Epithelial cell of proximal tubule (primary cell): ENCODE measurements at regions not wholly inside any gene's neighbourhood (a gene's known extent, or its start where the extent isn't known, plus 50 kb on each side); places are given as distances from the start of the nearest gene placed in this dataset.

ENCODE experiments used
- DNase-seq: peaks from one replicate; pipeline ENCODE4 v3.0.0-alpha.2; 2011; ENCODE audit warnings: low read depth
- H3K4me3 ChIP-seq: 2 replicates; pipeline ENCODE4 v1.5.1; 2011; ENCODE audit warnings: low read depth, mild to moderate bottlenecking, low read length
- TF ChIP-seq, protein P1 (sequence below): conservative IDR thresholded peaks from 2 replicates; pipeline ENCODE4 v1.5.1; 2012; ENCODE audit warnings: low read depth, mild to moderate bottlenecking, low read length

DNA sequence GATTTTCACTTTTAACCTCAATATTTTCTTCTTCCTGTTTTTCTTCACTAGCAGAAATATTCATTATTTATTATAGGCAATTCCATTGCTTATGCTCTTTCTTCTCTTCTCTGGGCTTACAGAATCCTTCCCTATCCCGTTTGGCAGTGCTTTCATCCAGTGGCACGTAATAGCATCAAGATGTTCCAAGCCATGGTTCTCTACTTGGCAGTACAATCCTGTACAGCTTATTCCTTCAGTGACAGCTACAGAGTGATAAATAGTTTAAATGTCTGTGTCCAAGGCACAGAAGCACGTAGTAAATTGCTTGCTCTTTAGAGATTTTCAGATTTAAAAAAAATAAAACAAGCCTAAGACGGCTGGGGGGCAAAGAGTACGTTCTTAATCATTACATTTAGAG is 1964.3 kb downstream of the SUCLG1 start:
- DNase-seq: no peak
- TF ChIP-seq, protein P1, sequence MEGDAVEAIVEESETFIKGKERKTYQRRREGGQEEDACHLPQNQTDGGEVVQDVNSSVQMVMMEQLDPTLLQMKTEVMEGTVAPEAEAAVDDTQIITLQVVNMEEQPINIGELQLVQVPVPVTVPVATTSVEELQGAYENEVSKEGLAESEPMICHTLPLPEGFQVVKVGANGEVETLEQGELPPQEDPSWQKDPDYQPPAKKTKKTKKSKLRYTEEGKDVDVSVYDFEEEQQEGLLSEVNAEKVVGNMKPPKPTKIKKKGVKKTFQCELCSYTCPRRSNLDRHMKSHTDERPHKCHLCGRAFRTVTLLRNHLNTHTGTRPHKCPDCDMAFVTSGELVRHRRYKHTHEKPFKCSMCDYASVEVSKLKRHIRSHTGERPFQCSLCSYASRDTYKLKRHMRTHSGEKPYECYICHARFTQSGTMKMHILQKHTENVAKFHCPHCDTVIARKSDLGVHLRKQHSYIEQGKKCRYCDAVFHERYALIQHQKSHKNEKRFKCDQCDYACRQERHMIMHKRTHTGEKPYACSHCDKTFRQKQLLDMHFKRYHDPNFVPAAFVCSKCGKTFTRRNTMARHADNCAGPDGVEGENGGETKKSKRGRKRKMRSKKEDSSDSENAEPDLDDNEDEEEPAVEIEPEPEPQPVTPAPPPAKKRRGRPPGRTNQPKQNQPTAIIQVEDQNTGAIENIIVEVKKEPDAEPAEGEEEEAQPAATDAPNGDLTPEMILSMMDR: no peak
- H3K4me3 ChIP-seq: no peak overlapping the region

DNA sequence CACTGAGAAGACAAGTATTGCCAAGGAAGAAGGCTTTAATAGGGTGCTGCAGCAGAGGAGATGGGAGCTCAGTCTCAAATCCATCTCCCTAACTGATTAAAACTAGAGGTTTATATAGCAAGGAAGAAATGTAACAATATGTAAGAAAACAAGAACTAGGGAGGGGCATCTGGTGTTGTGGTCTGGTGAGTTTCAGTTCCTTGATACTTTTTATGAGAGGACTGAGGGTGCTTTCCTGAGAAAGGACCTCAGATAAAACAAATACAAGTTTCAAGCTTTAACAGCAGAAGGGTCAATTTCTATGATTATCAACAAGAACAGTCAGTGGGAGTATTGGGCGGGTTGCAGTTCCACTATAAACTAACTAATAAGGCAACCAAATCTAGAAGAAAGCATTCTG is 1967.5 kb downstream of the SUCLG1 start:
- TF ChIP-seq, protein P1: no peak
- no peak for DNase-seq
- no peak overlapping the region for H3K4me3 ChIP-seq

DNA sequence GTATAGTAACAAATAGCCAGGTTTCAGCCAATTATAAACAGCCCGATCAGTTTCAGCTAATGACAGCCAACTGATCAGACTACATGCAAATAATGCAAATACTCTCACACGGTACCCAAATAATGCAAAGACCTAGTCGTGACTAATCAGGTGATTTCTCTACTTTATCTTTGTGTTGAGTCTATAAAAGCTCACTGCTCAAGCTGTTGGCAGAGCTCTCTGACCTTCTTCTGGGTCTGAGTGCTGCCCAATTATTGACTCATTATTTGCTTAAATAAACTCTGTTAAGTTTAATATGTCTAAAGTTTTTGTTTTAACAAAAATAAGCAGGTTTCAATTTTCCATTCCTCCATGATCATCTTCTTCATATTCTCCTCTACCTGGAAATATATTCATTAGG is 1971.7 kb downstream of the SUCLG1 start:
- H3K4me3 ChIP-seq: no peak overlapping the region
- DNase-seq: no peak
- TF ChIP-seq, protein P1: no peak

DNA sequence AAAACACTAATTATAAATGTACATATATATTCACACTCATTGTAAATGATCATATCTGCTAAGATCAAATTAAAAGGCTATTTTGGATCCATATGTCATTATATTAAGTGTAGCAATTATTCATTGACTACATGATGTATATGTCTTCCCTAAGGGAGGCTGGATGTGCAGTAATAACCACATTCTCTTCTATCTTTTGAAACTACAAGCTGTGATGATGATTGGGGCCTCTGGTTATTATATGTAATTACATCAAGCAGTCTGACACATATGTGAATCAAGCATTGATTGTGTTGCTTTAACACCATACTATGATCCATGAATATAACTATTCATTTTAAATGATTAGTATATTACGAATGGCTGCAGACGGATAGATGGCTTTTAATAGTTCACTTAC is 1973.4 kb downstream of the SUCLG1 start:
- no peak overlapping the region for H3K4me3 ChIP-seq
- TF ChIP-seq, protein P1: no peak
- DNase-seq: no peak

DNA sequence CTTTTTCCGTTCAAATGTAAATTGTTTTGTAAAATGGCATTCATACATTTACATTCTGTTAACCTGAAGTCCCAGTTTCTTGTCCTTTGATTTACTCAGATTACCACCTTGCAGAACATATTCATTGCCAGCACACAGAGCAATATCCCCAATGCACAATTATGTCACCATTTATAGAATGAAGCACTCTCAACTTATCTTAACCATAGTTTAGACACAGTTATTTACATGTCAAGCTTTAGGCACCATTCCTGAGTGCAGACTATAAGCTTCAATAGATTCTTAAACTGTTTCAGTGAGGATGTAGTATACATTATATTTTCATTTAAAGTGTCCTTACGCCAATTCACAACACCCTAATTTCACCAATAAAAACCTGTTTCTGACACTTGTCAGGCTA is 1977.9 kb downstream of the SUCLG1 start:
- TF ChIP-seq, protein P1: no peak
- DNase-seq: no peak
- H3K4me3 ChIP-seq: no peak overlapping the region

DNA sequence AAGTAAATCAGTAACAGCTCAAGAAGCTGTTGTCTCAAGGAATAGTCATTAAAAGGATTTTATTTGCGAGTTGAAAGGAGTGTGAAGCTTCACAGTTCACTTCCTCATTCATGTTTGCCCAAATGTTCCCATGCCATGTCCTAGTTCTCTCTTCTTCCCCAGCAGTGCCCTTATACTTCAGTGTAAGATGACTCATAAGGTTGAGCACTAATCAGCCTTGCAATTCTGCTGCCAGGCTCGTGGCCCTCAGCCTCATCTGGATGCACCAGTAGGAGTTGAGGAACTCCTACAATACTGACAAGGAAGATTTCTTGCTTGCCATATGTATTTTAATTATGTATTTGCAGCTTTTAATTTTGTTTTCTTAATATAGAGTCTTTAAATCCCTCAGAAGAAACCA is 1980.4 kb downstream of the SUCLG1 start:
- DNase-seq: no peak
- TF ChIP-seq, protein P1: no peak
- H3K4me3 ChIP-seq: no peak overlapping the region

DNA sequence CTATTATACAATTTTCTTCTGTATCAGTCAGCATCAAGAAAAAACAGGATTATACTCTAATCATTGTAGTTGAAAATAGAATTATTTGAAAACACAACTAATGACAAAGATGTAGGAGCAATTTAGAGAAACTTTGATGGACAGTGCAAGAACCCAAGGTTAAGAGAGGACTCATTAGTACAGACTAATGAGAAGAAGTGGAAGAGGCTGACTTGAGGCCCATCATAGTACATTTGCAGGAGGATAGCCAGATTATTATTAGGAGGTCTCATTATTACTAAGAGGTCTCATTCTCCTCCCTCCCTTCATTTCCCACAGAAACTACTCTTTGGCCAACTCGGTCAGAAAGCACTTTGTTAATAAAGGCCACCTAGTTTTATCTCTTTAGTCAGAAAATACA is 1983.0 kb downstream of the SUCLG1 start:
- no peak for DNase-seq
- H3K4me3 ChIP-seq: no peak overlapping the region
- TF ChIP-seq, protein P1: no peak
